ENCODE measurements at regions not wholly inside any gene's neighbourhood (a gene's known extent, or its start where the extent isn't known, plus 50 kb on each side); places are given as distances from the start of the nearest gene placed in this dataset.
"Not testable (repeated sequence)": the region's sequence is repeated elsewhere in the genome, so short reads cannot be mapped to it uniquely, and the experiment has no call there.

DNA sequence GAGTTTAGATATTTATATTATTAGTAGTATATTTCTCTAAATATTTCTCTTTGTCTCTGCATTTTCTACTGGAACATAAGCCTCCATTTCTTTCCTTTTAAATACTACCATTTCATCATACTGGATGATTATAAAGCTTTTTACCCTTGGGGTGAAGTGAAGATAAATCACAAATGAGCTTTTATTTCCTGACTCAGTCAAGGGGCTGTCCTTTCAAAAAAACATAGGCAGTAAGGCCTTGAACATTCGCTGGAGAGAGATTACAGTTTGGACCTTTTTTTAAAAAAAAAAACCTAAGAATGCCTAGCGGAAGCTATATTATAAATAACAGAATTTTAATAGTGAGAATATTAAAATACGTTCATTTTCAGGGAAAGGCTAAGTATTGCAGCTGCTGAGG is 268.8 kb upstream of the PCDH9 start:
- FAIRE-seq = no peak

DNA sequence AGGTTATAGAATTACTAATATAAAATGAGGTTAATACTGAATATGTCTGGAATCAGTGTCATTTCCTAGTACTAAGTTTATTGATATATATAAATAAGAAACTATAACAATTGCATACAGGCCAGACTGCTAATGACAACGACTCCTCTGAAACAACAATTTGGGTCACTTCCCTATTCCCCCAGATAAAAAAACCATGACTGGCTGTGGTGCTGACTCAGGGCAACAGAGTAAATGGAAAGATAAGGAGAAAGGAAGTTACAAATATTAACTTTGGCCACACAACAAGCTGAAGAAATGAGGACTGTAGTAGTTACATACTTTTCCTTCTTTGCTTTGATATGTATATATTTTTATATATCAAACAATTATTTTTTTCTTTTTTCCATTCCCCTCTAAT is 263.7 kb upstream of the PCDH9 start:
- no peak for FAIRE-seq

DNA sequence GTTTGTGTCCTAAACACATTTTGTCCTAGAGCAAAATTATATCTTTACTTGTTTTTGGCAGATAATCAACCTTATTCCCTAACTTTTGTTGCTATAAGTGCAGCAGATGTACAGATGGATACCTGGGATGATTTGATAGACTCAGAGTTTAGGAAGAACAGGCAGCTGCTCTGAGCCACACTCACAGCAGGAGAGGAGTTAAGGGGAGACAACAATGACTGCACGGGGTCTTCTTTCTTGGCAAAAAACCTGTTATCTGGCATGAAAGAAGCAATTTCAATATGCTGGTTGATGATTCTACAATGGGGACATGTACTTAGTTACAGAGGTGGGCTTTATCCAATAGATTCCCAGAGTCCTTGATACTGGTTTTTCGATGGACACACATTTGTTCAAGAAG is 258.9 kb upstream of the PCDH9 start:
- FAIRE-seq = no peak

DNA sequence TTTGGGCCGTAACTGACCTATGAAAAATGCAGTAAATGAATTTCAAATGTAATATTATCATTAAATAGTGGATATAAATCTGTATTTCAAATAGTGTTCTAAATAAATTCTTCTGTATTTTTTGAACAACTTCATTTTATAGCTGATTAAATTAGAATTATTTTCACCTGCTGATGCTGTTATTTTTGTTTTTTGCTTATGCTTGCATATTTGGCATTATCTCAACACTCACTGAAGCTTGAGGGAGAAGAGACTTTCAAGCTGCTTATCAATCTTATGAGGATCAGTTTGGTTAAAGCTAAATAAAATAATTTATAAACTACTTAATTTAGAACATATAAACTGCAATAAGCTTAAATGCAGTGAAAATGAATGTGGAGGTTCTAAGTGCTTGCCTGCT is 251.3 kb upstream of the PCDH9 start:
- no peak for FAIRE-seq

DNA sequence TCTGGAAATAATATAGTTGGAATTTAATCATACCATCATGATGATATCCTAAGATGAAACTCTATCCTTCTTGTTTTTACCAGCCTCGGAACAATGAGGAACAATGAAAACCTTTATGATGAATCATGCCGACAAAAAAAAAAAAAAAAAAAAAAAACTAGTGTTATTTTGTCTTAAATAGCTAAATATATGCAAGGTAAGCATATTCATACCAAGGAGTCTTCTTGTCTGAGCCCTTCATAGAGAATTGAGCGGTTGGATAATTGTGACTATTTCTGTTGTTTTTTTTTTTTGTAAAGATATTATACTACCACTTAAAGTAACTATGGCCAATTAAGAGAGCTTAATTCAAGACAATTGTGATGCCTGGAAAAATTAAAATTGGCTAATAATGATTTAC is 244.0 kb upstream of the PCDH9 start:
- FAIRE-seq = no peak

DNA sequence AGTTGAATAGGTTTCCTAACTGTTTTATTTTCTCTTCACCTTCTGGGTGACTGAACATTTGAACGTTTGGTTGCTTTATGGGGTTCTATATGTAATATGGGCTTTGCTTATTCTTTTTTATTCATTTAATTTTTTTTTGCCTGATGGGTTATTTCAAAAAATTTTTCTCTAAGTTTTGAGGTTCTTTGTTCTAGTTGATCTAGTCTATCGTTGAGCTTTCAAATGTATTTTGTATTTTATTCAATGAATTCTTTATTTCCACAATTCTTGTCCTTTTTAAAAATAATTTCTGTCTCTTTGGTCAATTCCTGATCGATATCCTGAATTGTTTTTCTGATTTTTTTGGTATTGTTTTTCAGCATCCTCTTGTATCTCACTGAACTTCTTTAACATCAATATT is 239.5 kb upstream of the PCDH9 start:
- FAIRE-seq = no peak

DNA sequence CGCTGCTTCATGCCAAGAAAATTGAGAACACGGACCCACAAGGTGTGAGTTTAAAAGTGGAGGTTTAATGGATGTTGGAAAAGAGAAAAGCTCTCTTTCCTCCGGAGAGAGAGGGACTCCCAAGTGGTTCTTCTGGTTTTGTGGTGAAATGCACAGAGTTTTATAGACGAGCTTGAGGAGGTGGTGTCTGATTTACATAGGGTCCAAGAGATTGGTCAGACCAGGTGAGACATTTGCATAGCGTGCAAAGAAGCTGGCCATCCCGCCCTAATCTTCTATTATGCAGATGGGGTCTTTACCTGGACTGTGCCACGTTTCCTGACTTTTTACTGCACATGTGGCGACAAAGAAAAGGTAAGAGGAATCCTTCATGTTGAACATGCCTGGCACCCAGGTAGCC is 236.4 kb upstream of the PCDH9 start:
- no peak for FAIRE-seq

DNA sequence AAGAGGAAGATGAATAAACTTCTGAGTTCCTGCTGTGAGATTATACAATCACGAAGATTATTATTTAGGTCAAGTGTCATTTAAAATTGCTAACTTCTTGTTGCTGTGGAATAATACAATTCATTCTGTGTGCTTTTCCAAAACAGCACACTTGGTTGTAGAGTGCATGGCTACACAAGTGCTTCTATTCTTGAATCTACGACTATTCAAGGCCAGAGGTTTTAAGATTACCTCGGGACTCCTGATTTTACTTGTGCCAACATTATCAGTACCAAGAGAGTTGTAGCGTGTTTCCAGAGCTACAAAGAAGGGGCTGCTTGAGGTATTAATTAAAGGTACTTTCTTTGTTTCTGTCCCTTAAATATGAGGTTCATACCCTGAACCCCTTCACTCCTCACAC is 234.0 kb upstream of the PCDH9 start:
- FAIRE-seq = no peak

DNA sequence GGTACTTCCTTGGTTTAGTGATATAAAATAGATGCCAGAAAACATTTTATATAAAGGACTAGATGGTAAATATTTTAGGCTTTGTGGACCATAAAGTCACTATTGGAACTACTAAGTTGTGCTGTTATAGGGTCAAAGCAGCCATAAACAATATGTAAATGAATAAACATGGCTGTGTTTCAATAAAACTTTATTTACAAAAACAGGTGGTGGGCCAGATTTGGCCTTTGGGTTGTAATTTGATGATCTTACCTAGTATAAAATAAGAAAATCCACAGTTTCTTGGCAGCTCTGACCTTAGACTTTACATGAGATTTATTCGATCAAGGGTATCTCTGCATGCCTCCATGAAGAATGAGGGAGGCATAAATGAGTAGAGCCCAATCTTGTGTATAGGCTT is 232.0 kb upstream of the PCDH9 start:
- FAIRE-seq = no peak

DNA sequence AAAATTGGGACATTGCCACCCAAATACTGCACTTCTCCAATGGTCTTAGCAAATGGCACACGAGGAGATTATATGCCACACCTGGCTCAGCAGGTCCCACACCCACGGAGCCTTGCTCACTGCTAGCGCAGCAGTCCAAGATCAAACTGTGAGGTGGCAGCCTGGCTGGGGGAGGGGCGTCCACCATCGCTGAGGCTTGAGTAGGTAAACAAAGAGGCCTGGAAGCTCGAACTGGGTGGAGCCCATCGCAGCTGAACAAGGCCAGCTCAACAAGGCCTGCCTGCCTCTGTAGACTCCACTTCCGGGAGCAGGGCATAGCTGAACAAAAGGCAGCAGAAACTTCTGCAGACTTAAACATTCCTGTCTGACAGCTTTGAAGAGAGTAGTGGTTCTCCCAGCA is 222.4 kb upstream of the PCDH9 start:
- not testable (repeated sequence) for FAIRE-seq

DNA sequence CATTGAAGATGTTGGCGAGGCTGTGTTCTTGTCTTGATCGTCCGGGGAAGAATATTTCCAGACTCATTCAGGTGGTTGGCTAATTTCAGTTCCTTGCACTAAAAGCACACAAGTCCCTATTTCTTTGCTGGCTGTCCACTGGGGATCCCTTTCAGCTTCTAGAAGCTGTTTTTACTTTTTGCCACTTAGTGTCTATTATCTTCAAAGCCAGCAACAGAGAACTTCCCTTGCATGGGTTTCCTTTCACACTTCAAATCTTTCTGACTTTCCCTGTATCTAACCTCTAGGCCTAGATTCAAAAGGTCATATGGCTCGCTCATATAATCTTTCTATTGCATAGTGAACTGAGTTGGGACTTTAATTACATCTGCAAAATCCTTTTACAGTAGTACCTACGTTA is 215.3 kb upstream of the PCDH9 start:
- no peak for FAIRE-seq

DNA sequence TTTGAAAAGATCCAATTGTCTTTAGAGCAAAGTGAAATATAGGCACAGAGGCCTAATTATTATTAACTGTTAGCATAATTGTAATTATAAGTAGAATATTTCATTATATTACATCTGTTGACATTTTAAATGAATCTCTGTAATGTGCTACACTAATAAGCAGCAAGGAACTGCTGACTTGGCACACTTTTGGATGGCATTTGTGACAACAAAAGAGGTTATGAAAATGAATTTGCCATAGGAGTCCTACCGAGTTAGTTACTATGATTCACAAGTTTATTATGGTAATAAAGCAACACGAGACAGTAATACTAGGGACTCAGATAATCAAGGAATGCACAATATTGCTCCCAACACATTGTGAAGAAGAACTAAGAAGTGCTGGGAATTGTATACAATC is 213.8 kb upstream of the PCDH9 start:
- no peak for FAIRE-seq

DNA sequence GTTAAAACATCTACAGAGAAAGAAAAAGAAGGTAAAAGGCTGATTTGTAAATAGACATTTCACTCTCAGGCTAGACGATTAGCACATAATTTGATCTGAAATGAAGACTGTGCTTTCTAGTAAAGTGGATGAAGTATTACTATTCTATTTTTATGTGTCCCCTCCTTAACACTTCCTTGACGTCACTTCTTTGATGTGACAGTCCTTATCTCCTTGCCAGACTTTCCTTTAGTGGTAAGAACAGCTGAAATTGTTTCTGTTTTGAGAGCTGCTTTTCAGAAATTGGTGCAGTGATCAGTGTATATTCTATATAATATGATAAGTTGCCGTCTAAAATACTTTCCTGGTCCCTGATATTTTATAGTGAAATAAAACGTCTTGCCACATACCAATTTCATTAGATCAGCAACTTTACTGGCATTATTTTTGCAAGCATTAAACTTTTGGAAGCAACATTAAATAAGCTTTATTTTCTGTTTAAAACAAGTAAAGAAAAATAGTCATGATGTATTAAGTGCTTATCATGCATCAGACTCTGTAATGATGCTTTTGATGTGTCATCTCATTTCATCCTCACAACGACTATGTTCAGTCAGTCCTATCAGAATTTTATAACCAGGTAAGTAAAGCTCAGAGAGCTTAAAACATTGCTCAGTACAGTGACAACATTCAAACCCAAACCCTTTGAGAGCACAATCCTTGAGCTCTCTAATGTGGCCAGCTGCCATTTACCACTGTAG is 210.3 kb upstream of the PCDH9 start:
- FAIRE-seq = no peak

DNA sequence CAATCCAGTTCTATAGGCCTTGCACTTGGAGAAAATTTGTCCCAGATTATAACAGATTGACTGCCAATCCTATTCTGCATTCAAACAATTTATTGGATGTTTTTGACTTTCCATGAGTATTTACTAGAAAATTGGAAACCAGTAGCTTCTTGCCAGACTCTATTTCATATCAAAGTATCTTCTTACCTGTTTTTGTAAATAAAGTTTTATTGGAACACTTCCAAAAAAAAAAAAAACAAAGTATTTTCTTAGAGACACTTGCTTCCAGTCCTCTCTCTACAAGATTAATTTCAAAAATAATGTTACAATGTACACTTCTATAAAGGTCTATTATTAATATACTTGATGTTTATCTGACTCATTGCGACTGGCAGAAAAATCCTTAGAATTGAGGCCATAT is 209.2 kb upstream of the PCDH9 start:
- FAIRE-seq = no peak

DNA sequence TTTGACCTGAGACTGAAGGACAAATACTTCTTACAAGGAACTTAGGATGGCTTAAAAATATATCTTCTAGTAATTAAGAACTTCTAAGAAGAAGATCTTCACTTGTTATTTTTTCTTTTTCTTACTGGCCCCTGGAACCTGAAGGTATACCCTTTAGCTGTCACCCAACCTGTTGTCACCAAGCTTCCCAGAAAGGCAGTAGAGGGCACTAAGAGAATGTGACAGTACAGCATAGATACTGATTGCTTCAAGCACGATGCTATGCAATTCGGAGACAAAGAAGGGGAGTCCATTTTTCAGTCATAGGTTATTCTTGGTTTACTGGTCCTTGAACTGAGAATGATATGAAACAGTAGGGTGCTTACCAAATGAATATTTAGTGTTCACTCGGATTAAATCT is 208.3 kb upstream of the PCDH9 start:
- FAIRE-seq = no peak

DNA sequence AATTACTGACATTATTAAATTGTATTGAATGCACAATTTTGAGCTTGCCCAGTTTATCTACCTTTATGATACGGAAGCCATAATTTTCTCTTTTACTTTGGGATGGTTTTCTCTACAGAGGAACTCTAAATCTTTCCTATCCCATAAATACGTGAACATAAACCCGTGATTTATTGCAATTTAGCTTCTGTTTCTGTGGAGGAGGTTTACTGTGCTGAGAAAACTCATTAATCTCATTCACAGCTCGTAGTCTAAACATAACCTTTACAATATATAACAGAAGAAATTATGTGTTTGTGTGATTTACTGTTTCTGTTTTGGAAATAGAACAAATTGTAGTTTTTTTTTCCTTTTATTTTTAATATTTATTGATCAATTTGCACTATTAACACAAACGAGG is 207.1 kb upstream of the PCDH9 start:
- FAIRE-seq = no peak

DNA sequence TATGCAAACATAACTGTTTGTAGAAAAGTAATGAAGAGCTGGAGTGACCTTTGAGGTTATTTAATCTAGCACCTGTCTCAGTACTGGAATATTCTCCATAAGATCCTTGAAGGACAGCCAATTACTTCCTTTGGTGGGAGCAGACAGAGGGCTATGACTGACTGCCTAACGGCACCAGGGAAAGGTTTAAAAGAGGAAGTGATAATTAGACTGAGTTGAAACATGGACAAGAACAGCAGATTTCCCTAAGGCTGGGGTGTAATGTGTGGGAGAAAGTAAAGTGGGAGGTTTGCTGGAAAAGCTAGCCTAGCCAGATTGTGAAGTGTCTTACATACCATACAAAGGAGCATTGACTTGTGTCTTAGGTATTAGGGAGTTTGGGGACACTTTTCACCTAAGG is 191.3 kb upstream of the PCDH9 start:
- no peak for FAIRE-seq

DNA sequence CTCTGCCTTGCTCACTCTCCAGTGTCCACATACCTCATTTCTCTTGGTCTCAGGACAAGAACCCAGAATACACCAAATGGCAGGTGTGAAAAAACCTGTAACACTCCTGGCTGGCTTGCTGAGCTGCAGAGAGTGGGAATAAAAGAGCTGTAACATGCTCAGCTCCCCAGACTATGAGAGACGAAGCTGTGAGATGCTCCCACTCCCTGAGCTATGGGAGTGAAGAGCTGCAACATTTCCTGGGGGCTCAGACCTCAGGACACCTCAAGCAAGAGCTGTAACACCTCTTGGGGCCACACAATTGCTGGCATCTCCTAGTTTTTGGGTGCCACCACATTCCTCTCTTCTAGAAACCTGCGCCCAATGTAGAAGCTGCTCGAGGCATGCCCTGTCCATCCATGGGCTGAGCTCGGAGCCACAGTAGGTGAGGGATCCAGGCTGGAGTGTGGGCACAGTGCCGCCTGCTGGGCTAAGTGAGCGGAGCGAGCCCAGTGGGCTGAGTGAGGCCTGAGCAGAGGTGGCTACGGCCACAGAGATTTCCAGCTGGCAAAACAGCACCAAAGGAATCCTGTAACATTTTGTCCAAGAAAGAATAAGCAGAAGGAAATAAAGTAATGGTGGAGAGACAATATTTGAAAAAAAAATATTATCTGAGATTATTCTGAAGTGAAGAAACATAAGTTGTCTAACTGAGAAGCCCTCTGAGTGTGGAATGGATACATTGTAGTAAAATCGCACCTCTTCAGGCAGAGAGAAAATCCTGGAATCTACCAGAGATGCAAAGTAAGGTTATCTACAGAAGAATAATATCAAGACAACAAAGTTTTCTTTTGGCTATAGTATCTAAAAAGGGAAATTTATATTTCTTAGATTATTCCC is 186.2 kb upstream of the PCDH9 start:
- no peak for FAIRE-seq

DNA sequence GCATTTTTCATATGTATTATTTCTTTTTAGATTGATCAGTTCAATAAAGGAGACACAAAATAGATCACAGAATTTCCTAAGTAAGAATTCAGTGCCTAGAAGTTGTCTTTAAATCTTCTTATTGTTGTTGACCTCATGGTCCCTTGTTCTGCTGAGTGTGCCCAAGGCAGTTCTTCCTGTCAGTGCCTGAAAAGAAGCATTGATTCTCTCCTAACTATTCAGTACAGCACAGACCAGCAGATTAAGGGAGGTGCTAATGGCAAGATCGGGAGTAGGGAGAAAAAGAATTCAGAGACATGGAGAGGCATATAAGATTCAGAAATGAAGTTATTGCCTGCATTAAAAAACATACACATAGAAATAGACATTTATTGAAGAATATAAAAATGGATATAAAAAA is 180.5 kb upstream of the PCDH9 start:
- no peak for FAIRE-seq

DNA sequence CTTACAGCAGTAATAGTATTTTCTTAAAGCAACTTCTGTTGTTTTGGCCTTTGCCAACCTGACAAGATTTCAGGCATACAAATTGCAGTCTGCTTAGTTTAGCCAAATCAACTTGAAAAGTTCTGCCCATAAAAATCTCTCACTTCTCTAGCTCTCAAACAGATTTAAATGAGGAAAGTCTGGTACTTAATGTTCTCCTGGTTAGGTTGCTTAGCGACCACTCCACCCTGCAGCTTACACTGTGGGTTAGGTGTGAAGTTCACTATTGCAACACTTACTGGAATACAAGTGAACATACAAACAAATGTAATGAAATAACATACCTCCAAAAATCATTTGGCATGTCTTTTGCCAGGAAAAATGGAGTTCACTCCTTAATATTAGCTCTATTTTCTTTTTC is 178.7 kb upstream of the PCDH9 start:
- no peak for FAIRE-seq

DNA sequence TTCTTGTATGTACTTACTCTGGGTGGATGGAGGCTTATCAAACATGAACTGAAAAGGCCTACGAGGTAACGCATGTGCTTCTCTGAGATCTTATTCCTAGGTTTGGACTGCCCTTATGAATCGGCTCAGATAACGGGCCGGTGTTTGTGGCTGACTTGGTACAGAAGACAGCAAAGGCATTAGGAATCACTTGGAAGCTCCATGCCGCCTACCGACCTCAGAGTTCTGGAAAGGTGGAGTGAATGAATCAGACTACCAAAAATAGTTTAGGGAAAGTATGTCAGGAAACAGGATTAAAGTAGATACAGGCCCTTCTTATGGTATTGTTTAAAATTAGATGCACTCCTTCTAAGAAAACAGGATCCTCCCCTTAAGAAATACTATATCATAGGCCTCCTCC is 172.4 kb upstream of the PCDH9 start:
- no peak for FAIRE-seq

DNA sequence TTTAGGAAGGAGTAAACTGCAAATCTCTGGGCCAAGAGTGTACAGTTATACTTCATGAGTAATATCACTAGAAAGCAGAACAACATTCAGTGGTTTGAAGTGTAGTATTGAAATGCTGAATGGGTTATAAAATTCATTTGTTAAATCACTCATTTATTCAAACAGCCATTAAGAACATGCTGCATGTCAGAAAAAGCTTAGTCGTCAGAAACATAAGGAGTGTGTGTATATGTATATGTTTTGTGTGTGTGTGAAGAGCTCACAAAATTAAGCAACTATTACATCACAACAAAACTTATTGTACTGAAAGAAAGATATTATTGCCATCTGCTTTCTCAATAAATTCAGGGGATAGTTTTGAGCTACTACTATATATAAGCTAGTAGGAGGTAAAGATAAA is 165.4 kb upstream of the PCDH9 start:
- FAIRE-seq = no peak

DNA sequence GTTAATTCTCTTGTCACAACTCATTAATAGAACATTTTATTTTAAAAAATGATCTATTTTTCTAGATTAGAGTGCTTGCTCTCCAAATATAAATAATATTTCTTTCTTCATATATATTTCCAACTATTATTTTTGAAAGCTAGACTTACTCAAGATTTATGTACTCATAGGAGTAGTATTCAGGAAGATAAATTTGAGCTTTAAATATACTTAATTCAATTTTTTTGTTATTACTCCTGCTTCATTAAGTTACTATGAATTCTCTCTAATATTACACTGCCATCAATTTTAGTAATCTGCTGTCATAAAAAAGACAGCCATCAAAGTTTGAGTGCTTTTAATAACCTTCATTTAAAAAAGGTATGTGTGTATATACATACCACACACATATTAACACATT is 161.9 kb upstream of the PCDH9 start:
- no peak for FAIRE-seq

DNA sequence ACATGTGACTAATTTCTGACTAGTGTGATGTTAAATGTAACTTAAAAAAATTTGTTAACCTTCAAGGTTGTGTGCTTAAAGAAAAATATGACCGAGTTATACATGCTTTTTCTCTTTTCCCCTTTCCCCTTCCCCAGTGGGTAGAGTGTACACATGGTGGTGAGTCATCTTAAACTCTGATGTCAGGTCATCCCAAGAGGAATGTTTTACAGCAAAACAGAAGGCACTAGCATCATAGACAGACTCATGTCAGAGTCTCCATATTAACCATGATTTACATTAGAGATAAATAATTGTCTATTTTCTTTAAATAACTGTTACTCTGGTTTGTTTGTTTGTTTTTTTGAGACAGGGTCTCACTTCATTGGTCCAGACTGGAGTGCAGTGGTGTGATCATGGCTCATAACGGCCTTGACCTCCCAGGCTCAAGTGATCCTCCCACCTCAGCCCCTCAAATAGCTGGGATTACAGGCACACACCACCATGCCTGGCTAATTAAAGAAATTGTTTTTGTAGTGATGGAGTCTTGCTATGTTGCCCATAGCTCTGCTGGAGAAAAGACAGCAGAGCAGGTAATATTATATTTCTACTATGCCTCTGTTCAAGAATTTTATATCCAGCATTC is 160.4 kb upstream of the PCDH9 start:
- FAIRE-seq = no peak

Measured in colon (tissue), 2 donors.